Upper lobe of right lung (tissue), 1 donor: ENCODE measurements at regions not wholly inside any gene's neighbourhood (a gene's known extent, or its start where the extent isn't known, plus 50 kb on each side); places are given as distances from the start of the nearest gene placed in this dataset.

Experiments
- ATAC-seq: fragments of 200-7000 bp; cut with Tn5 transposase; one replicate; pipeline ENCODE4 v1.9.1; 2020; ENCODE audit warnings: mild to moderate bottlenecking, moderate library complexity
- DNase-seq: peaks from one replicate; pipeline ENCODE4 v3.0.0-alpha.2; 2020
- H3K27ac ChIP-seq: fragments of 200-600 bp; one replicate; pipeline ENCODE4 v1.8.0; 2022
- H3K27me3 ChIP-seq: fragments of 200-600 bp; one replicate; pipeline ENCODE4 v1.8.0; 2022; ENCODE audit warnings: mild to moderate bottlenecking
- H3K36me3 ChIP-seq: fragments of 200-600 bp; one replicate; pipeline ENCODE4 v1.8.0; 2022
- H3K4me1 ChIP-seq: fragments of 200-600 bp; one replicate; pipeline ENCODE4 v1.8.0; 2022
- H3K4me3 ChIP-seq: fragments of 200-600 bp; one replicate; pipeline ENCODE4 v1.8.0; 2022; ENCODE audit warnings: mild to moderate bottlenecking
- H3K9me3 ChIP-seq: fragments of 200-600 bp; one replicate; pipeline ENCODE4 v1.8.0; 2022
- intact Hi-C: fragments of 100-400 bp; cut with DNase I; formaldehyde crosslinking; loops from one replicate; pipeline ENCODE4 v1.11.0; 2022
- TF ChIP-seq, protein P1 (sequence below): fragments of 200-600 bp; IDR thresholded peaks from one replicate; pipeline ENCODE4 v1.8.0; 2022; ENCODE audit warnings: antibody characterized with exemption
- donor health status: DM: no; HTN: yes; CAD: no; lungs with severe emphysema.

DNA sequence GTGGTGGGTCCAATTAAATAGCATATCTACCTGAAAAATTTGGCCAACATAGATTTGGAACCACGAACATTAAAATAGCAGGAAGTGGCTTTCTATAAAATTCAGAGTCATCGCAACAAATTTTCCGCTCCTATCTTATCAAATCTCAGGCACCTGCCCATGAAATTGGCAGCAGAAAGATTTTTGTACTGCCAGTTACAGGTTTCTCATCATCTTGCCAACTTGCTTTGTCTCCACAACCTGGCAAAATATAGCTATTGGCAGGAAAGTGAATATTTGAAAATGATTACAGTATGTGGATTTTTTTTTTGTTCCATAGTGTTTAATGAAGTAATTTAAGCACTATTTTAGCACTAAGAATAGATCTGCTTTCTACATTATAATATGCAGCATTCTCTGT is 161.6 kb upstream of the LRRC3B start:
- Histone ChIP-seq H3K36me3 (no peaks in the 10 kb centered on the region), H3K4me1 (no peaks in the 10 kb centered on the region), H3K4me3 (no peak overlapping the region), H3K27ac (no peak overlapping the region), H3K27me3 (no peaks in the 10 kb centered on the region), H3K9me3 (no peaks in the 10 kb centered on the region)
- no peak for ATAC-seq
- TF ChIP-seq, protein P1, sequence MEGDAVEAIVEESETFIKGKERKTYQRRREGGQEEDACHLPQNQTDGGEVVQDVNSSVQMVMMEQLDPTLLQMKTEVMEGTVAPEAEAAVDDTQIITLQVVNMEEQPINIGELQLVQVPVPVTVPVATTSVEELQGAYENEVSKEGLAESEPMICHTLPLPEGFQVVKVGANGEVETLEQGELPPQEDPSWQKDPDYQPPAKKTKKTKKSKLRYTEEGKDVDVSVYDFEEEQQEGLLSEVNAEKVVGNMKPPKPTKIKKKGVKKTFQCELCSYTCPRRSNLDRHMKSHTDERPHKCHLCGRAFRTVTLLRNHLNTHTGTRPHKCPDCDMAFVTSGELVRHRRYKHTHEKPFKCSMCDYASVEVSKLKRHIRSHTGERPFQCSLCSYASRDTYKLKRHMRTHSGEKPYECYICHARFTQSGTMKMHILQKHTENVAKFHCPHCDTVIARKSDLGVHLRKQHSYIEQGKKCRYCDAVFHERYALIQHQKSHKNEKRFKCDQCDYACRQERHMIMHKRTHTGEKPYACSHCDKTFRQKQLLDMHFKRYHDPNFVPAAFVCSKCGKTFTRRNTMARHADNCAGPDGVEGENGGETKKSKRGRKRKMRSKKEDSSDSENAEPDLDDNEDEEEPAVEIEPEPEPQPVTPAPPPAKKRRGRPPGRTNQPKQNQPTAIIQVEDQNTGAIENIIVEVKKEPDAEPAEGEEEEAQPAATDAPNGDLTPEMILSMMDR: no peak
- intact Hi-C loops: no loop called here
- no peak for DNase-seq

- Histone ChIP-seq H3K4me3 (no peak overlapping the region), H3K27ac (no peak overlapping the region), H3K36me3 (no peaks in the 10 kb centered on the region), H3K4me1 (no peaks in the 10 kb centered on the region), H3K9me3 (no peaks in the 10 kb centered on the region), H3K27me3 (no peaks in the 10 kb centered on the region)
- DNase-seq (no peak), ATAC-seq (no peak)
- intact Hi-C loops: no loop called here
- TF ChIP-seq, protein P1: no peak
Observed at GRCh38 chr3:26472345-26472744, 150.2 kb upstream of the LRRC3B start.

- Histone ChIP-seq H3K27ac (no peak overlapping the region), H3K4me1 (no peaks in the 10 kb centered on the region), H3K4me3 (no peak overlapping the region), H3K27me3 (no peaks in the 10 kb centered on the region), H3K36me3 (no peaks in the 10 kb centered on the region), H3K9me3 (no peaks in the 10 kb centered on the region)
- TF ChIP-seq, protein P1: no peak
- no peak for DNase-seq
- intact Hi-C loops: no loop called here
- no peak for ATAC-seq
Observed at GRCh38 chr3:26474706-26475105, 147.9 kb upstream of the LRRC3B start.

DNA sequence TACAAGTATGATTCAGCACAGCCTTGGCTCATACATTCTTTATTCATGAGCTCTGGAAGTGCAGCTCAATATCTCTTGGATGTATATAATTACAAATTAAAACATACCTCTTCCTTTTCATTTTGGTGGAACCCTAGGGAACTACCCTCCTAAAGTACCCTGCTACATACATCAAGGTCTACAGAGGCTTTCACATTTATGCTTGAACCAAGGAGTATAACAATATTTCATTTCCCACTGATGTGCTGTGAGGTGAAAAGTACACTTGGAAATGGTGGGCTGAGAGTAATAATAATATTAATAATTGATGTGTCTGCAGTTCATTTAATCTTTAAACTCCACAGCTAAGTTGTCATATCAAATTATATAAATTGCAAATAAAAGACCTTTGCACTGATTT is 142.2 kb upstream of the LRRC3B start:
- Histone ChIP-seq H3K27ac (no peak overlapping the region), H3K4me3 (no peak overlapping the region), H3K36me3 (no peaks in the 10 kb centered on the region), H3K9me3 (no peaks in the 10 kb centered on the region), H3K4me1 (no peaks in the 10 kb centered on the region), H3K27me3 (no peaks in the 10 kb centered on the region)
- intact Hi-C loops: no loop called here
- no peak for ATAC-seq
- DNase-seq: no peak
- TF ChIP-seq, protein P1: no peak

- intact Hi-C loops: no loop called here
- no peaks in the 10 kb centered on the region for H3K36me3 ChIP-seq
- no peak overlapping the region for H3K27ac ChIP-seq
- no peaks in the 10 kb centered on the region for H3K9me3 ChIP-seq
- TF ChIP-seq, protein P1: no peak
- no peak for DNase-seq
- no peak overlapping the region for H3K4me3 ChIP-seq
- no peaks in the 10 kb centered on the region for H3K4me1 ChIP-seq
- ATAC-seq: no peak
- H3K27me3 ChIP-seq: no peaks in the 10 kb centered on the region
Observed at GRCh38 chr3:26484140-26484539, 138.4 kb upstream of the LRRC3B start.

- Histone ChIP-seq H3K9me3 (no peaks in the 10 kb centered on the region), H3K27me3 (no peaks in the 10 kb centered on the region), H3K4me1 (no peaks in the 10 kb centered on the region), H3K4me3 (no peak overlapping the region), H3K36me3 (no peaks in the 10 kb centered on the region), H3K27ac (no peak overlapping the region)
- TF ChIP-seq, protein P1: no peak
- DNase-seq: no peak
- no peak for ATAC-seq
- intact Hi-C loops: no loop called here
Observed at GRCh38 chr3:26498271-26498670, 124.3 kb upstream of the LRRC3B start.
